ENCODE measurements at regions not wholly inside any gene's neighbourhood (a gene's known extent, or its start where the extent isn't known, plus 50 kb on each side); places are given as distances from the start of the nearest gene placed in this dataset.

DNA sequence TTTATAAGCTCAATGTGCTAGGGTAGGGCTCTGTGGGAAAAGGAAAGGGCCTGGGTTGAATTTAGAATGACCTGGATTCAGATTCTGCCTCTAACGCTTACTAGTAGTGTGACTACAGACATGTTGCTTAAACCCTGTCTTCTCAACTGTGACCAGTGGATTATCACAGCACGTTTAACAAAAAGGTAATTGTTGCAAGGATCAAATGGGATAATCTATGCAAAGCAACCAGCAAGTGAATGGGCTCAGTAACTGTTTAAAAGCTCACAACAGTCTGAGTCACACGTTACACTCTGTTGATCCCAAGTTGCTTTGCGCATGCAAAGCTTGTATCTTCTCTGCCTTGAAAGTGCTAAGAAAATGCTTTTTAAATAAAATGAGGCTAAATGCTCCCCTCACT lies 236.5 kb downstream of the IL20RB start:
- TF ChIP-seq, protein P1, sequence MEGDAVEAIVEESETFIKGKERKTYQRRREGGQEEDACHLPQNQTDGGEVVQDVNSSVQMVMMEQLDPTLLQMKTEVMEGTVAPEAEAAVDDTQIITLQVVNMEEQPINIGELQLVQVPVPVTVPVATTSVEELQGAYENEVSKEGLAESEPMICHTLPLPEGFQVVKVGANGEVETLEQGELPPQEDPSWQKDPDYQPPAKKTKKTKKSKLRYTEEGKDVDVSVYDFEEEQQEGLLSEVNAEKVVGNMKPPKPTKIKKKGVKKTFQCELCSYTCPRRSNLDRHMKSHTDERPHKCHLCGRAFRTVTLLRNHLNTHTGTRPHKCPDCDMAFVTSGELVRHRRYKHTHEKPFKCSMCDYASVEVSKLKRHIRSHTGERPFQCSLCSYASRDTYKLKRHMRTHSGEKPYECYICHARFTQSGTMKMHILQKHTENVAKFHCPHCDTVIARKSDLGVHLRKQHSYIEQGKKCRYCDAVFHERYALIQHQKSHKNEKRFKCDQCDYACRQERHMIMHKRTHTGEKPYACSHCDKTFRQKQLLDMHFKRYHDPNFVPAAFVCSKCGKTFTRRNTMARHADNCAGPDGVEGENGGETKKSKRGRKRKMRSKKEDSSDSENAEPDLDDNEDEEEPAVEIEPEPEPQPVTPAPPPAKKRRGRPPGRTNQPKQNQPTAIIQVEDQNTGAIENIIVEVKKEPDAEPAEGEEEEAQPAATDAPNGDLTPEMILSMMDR (conservative IDR thresholded peaks at IDR 0.05; ENCODE audit: low read depth, low read length), result no peak
- TF ChIP-seq, protein P2, sequence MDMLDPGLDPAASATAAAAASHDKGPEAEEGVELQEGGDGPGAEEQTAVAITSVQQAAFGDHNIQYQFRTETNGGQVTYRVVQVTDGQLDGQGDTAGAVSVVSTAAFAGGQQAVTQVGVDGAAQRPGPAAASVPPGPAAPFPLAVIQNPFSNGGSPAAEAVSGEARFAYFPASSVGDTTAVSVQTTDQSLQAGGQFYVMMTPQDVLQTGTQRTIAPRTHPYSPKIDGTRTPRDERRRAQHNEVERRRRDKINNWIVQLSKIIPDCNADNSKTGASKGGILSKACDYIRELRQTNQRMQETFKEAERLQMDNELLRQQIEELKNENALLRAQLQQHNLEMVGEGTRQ (IDR thresholded peaks at IDR 0.05; ENCODE audit: low read depth, low read length), result no peak
- TF ChIP-seq MAZ (IDR thresholded peaks at IDR 0.05; ENCODE audit: borderline replicate concordance, low read depth, low read length) (no peak), NFE2L2 (IDR thresholded peaks at IDR 0.05; ENCODE audit: low read depth, low read length) (no peak), POLR2A (IDR thresholded peaks at IDR 0.05; ENCODE audit: low read depth, low read length) (no peak)
